ENCODE measurements at regions not wholly inside any gene's neighbourhood (a gene's known extent, or its start where the extent isn't known, plus 50 kb on each side); places are given as distances from the start of the nearest gene placed in this dataset.

DNA sequence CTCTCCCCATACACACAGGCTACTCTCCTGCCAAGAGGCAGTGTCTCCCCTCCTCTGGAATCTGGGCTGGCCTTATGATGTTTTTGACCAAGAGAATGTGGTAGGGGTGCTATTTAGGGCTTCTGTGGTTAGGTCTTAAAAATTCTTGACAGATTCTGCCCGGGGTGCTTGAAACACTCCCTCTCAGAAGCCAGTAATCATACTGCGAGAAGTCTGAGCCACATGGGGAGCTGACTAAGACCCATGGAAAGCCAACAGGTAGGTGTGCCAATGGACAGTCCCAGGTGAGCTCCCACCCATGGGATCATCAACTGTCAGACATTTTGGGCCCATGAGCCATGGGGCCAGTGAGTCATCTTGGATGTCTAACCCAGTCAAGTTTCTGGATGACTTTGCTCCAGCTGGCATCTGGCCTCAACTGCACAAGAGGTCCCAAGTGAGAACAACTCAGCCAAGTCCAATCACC, 315.7 kb downstream of the FBXW7 start:
- Histone ChIP-seq H3K9me3 (no peaks in the 10 kb centered on the region), H3K27me3 (replicated peaks; ENCODE audit: insufficient read depth) (no peaks in the 10 kb centered on the region), H3K27ac (no peak overlapping the region), H3K36me3 (no peaks in the 10 kb centered on the region), H3K4me3 (no peak overlapping the region), H3K4me1 (replicated peaks) (no peaks in the 10 kb centered on the region)
- intact Hi-C loops (cut with DNase I) = no loop called here
- TF ChIP-seq POLR2A (IDR thresholded peaks at IDR 0.05) (no peak), POLR2AphosphoS5 (IDR thresholded peaks at IDR 0.05) (no peak)
- TF ChIP-seq, protein P1, sequence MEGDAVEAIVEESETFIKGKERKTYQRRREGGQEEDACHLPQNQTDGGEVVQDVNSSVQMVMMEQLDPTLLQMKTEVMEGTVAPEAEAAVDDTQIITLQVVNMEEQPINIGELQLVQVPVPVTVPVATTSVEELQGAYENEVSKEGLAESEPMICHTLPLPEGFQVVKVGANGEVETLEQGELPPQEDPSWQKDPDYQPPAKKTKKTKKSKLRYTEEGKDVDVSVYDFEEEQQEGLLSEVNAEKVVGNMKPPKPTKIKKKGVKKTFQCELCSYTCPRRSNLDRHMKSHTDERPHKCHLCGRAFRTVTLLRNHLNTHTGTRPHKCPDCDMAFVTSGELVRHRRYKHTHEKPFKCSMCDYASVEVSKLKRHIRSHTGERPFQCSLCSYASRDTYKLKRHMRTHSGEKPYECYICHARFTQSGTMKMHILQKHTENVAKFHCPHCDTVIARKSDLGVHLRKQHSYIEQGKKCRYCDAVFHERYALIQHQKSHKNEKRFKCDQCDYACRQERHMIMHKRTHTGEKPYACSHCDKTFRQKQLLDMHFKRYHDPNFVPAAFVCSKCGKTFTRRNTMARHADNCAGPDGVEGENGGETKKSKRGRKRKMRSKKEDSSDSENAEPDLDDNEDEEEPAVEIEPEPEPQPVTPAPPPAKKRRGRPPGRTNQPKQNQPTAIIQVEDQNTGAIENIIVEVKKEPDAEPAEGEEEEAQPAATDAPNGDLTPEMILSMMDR (IDR thresholded peaks at IDR 0.05) = no peak
- no peak for DNase-seq (ENCODE audit: low spot score)
- WGBS = 43% methylated on average over 2 of the region's 2 CpGs

DNA sequence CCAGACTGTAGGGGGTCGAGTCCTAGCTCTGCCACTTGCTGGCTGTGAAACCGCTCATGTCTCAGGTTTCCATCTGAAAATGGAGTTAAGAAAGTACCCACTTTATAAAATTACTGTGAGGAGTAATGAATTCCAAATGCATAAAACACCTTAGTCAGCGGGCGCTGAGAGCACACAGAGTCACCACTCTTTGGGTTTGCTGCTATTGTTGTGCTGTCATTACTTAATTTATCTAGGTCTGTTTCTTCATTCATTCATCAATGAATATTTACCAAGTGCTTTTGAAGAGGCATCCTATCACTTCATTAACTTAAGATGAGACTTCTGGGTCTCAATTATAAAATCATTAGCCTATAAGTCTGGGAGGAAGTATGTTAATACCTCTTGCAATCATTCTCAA, 317.3 kb downstream of the FBXW7 start:
- no peaks in the 10 kb centered on the region for H3K27me3 ChIP-seq (replicated peaks; ENCODE audit: insufficient read depth)
- H3K9me3 ChIP-seq = no peaks in the 10 kb centered on the region
- no peak for DNase-seq (ENCODE audit: low spot score)
- intact Hi-C loops (cut with DNase I) = no loop called here
- TF ChIP-seq, protein P1 (IDR thresholded peaks at IDR 0.05) = no peak
- TF ChIP-seq POLR2A (IDR thresholded peaks at IDR 0.05) = no peak
- TF ChIP-seq POLR2AphosphoS5 (IDR thresholded peaks at IDR 0.05) = no peak
- 69% methylated on average over 4 of the region's 4 CpGs for WGBS
- no peaks in the 10 kb centered on the region for H3K4me1 ChIP-seq (replicated peaks)
- no peak overlapping the region for H3K27ac ChIP-seq
- no peaks in the 10 kb centered on the region for H3K36me3 ChIP-seq
- no peak overlapping the region for H3K4me3 ChIP-seq

DNA sequence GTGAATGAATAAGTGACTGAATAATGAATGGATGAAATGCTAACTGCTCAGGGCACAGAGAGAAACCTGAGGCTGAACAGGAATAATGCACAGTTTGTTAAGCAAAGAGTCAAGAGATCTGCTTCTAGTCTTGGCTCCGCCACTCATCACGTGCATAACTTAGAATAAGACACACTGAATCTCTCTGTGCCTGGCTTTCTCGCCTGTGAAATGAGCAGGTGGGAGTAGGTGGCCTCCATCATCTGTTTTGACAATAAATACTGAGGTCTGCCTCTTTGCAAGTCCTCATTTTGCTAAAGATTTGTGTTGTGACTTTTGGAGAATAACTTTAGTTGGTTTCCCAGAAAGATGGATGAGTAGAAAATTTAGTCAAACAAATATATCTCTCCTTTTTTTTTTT, 318.0 kb downstream of the FBXW7 start:
- 79% methylated on average over 3 of the region's 3 CpGs for WGBS
- Histone ChIP-seq H3K4me3 (no peak overlapping the region), H3K27me3 (replicated peaks; ENCODE audit: insufficient read depth) (no peaks in the 10 kb centered on the region), H3K9me3 (no peaks in the 10 kb centered on the region), H3K27ac (no peak overlapping the region), H3K36me3 (no peaks in the 10 kb centered on the region), H3K4me1 (replicated peaks) (no peaks in the 10 kb centered on the region)
- intact Hi-C loops (cut with DNase I) = no loop called here
- DNase-seq (ENCODE audit: low spot score) = no peak
- TF ChIP-seq, protein P1 (IDR thresholded peaks at IDR 0.05) = no peak
- TF ChIP-seq POLR2A (IDR thresholded peaks at IDR 0.05) (no peak), POLR2AphosphoS5 (IDR thresholded peaks at IDR 0.05) (no peak)

DNA sequence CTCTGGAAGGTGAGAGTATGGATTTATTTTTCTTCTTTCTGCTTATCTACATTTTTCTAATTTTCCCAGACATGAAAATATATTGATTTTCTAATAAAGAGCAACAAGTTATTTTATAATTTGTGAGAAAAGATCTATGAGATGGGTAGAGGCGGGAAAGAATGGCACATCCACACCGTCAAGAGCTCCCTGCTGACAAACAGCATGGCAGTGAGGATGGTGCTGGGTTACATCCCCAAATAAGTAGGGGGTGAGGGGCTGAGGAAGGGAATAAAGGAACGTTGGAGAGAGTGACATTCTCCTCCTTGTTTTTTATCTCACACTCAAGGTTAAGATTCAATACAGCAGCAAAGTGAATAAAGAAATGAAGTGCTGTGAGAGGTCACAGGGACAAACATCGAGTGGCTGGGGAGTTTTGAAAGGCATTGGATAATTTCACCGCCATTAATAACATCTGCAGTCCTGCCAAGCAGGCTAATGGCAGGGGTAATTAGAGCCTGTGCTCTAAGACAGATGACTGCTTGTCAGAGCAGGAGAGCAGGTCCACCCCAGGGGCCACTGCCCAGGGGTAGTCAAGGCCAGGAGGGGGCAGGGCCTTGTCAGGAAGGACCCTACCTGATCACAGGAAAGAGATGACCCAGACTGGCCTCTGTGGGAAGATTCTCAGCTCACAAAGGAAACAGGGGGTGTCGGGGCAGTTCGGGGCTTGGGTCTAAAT, 323.8 kb downstream of the FBXW7 start:
- H3K27me3 ChIP-seq (replicated peaks; ENCODE audit: insufficient read depth) = no peaks in the 10 kb centered on the region
- DNase-seq (ENCODE audit: low spot score) = no peak
- intact Hi-C loops (cut with DNase I) = no loop called here
- H3K27ac ChIP-seq = no peak overlapping the region
- no peaks in the 10 kb centered on the region for H3K9me3 ChIP-seq
- no peak overlapping the region for H3K4me3 ChIP-seq
- H3K4me1 ChIP-seq (replicated peaks) = no peaks in the 10 kb centered on the region
- WGBS = 62% methylated on average over 7 of the region's 7 CpGs
- no peaks in the 10 kb centered on the region for H3K36me3 ChIP-seq
- TF ChIP-seq, protein P1 (IDR thresholded peaks at IDR 0.05) = no peak
- no peak for TF ChIP-seq POLR2AphosphoS5 (IDR thresholded peaks at IDR 0.05)
- no peak for TF ChIP-seq POLR2A (IDR thresholded peaks at IDR 0.05)
